OCI-LY7 (cell line): ENCODE measurements at regions not wholly inside any gene's neighbourhood (a gene's known extent, or its start where the extent isn't known, plus 50 kb on each side); places are given as distances from the start of the nearest gene placed in this dataset.

ENCODE experiments used
- EZH2phosphoT487 ChIP-seq: fragments of 200-600 bp; sonication (generic); IDR thresholded peaks from 2 replicates; pipeline ENCODE4 v1.6.1; 2018; ENCODE audit warnings: low read depth, borderline replicate concordance, mild to moderate bottlenecking, mixed run types, antibody characterized with exemption, low read length, moderate library complexity, mixed read lengths
- TF ChIP-seq, protein P1 (sequence below): fragments of 200-600 bp; sonication (generic); conservative IDR thresholded peaks from 2 replicates; pipeline ENCODE4 v1.5.1; 2014; ENCODE audit warnings: mild to moderate bottlenecking, antibody characterized with exemption, low read length, moderate library complexity, mixed read lengths

DNA sequence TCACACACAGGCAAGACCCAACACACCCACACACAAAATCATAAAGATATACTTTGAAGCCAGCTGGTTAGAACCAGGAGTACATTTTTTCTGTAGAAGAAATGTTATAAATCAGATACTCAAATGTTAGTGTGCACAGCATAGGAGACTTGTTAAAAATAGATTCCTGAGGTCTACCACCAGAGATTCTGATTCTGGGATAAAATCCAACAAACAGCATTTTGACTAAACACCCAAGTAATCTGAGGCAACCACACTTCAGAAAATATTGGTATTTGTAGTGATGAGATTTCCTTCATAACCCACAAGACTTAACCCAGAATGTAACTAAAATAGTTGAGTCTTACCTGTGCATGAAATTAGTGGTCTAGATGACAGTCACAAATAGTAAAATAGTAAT lies 301.8 kb downstream of the HNRNPD start:
- TF ChIP-seq, protein P1, sequence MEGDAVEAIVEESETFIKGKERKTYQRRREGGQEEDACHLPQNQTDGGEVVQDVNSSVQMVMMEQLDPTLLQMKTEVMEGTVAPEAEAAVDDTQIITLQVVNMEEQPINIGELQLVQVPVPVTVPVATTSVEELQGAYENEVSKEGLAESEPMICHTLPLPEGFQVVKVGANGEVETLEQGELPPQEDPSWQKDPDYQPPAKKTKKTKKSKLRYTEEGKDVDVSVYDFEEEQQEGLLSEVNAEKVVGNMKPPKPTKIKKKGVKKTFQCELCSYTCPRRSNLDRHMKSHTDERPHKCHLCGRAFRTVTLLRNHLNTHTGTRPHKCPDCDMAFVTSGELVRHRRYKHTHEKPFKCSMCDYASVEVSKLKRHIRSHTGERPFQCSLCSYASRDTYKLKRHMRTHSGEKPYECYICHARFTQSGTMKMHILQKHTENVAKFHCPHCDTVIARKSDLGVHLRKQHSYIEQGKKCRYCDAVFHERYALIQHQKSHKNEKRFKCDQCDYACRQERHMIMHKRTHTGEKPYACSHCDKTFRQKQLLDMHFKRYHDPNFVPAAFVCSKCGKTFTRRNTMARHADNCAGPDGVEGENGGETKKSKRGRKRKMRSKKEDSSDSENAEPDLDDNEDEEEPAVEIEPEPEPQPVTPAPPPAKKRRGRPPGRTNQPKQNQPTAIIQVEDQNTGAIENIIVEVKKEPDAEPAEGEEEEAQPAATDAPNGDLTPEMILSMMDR = no peak
- no peak for TF ChIP-seq EZH2phosphoT487
